T1000 (cell line): ENCODE measurements at regions not wholly inside any gene's neighbourhood (a gene's known extent, or its start where the extent isn't known, plus 50 kb on each side); places are given as distances from the start of the nearest gene placed in this dataset.

Experiments
- DNase-seq: peaks from one replicate; lab custom pipeline; 2025; ENCODE audit warnings: mixed read lengths; lab: John Stamatoyannopoulos, UW

- DNase-seq, result no peak
Observed at GRCh38 chr1:199333180-199333579, 694.3 kb upstream of the NR5A2 start.

GRCh38 chr1:199335496-199335895 is 692.0 kb upstream of the NR5A2 start:
- no peak for DNase-seq

GRCh38 chr1:199336745-199337640 is 690.5 kb upstream of the NR5A2 start:
- DNase-seq, result no peak

- DNase-seq, result no peak
Observed at GRCh38 chr1:199338760-199339159, 688.8 kb upstream of the NR5A2 start.

- DNase-seq, result no peak
Observed at GRCh38 chr1:199352351-199352750, 675.2 kb upstream of the NR5A2 start.

- no peak for DNase-seq
Observed at GRCh38 chr1:199353906-199354305, 673.6 kb upstream of the NR5A2 start.

GRCh38 chr1:199356561-199356960 is 670.9 kb upstream of the NR5A2 start:
- DNase-seq, result no peak

- DNase-seq, result no peak
Observed at GRCh38 chr1:199357599-199357998, 669.9 kb upstream of the NR5A2 start.

GRCh38 chr1:199362996-199363395 is 664.5 kb upstream of the NR5A2 start:
- DNase-seq, result no peak

GRCh38 chr1:199373139-199373538 is 654.4 kb upstream of the NR5A2 start:
- no peak for DNase-seq

- DNase-seq, result no peak
Observed at GRCh38 chr1:199377211-199377610, 650.3 kb upstream of the NR5A2 start.

GRCh38 chr1:199383793-199384192 is 643.7 kb upstream of the NR5A2 start:
- DNase-seq, result no peak

GRCh38 chr1:199394856-199395255 is 632.7 kb upstream of the NR5A2 start:
- no peak for DNase-seq

- no peak for DNase-seq
Observed at GRCh38 chr1:199396456-199396855, 631.1 kb upstream of the NR5A2 start.

GRCh38 chr1:199399996-199400724 is 627.4 kb upstream of the NR5A2 start:
- no peak for DNase-seq

GRCh38 chr1:199403531-199404116 is 623.9 kb upstream of the NR5A2 start:
- no peak for DNase-seq

GRCh38 chr1:199404191-199404590 is 623.3 kb upstream of the NR5A2 start:
- no peak for DNase-seq

- no peak for DNase-seq
Observed at GRCh38 chr1:199404976-199405375, 622.5 kb upstream of the NR5A2 start.

GRCh38 chr1:199405634-199406196 is 621.8 kb upstream of the NR5A2 start:
- no peak for DNase-seq

GRCh38 chr1:199410462-199410861 is 617.0 kb upstream of the NR5A2 start:
- no peak for DNase-seq

GRCh38 chr1:199411506-199411905 is 616.0 kb upstream of the NR5A2 start:
- no peak for DNase-seq

- no peak for DNase-seq
Observed at GRCh38 chr1:199422206-199422605, 605.3 kb upstream of the NR5A2 start.

GRCh38 chr1:199447906-199448305 is 579.6 kb upstream of the NR5A2 start:
- DNase-seq, result no peak
